CD8-positive, alpha-beta memory T cell (primary cell): ENCODE measurements at regions not wholly inside any gene's neighbourhood (a gene's known extent, or its start where the extent isn't known, plus 50 kb on each side); places are given as distances from the start of the nearest gene placed in this dataset.

Experiments used
- CTCF ChIA-PET: fragments of 350-600 bp; sonication (Branson Sonifier 250); formaldehyde crosslinking; loops from one replicate; lab custom pipeline; 2021; ENCODE audit warnings: antibody characterized with exemption; lab: Charles Lee
- POLR2A ChIA-PET: fragments of 350-600 bp; sonication (Branson Sonifier 250); formaldehyde crosslinking; loops from one replicate; lab custom pipeline; 2021; ENCODE audit warnings: antibody characterized with exemption; lab: Charles Lee
- DNase-seq, 5 donors: peaks; one replicate each; pipeline versions ENCODE4 v3.0.0 to v3.0.0-alpha.2; 2020 to 2022; ENCODE audit warnings: mixed read lengths in 1 of 5
- H3K27ac ChIP-seq: one replicate; pipeline ENCODE4 v1.7.0; 2013; ENCODE audit warnings: low read depth, mild to moderate bottlenecking, low read length, moderate library complexity
- H3K27me3 ChIP-seq: 2 replicates; pipeline ENCODE4 v1.7.0; 2013; ENCODE audit warnings: low read length, mild to moderate bottlenecking; ENCODE audit not compliant: insufficient read depth, poor library complexity, severe bottlenecking
- H3K36me3 ChIP-seq: 2 replicates; pipeline ENCODE4 v1.7.0; 2013; ENCODE audit warnings: mild to moderate bottlenecking, low read length, moderate library complexity; ENCODE audit not compliant: insufficient read depth
- H3K4me1 ChIP-seq: 2 replicates; pipeline ENCODE4 v1.7.0; 2013; ENCODE audit warnings: mild to moderate bottlenecking, low read length, moderate library complexity; ENCODE audit not compliant: insufficient read depth
- H3K4me3 ChIP-seq: 2 replicates; pipeline ENCODE4 v1.7.0; 2013; ENCODE audit warnings: mild to moderate bottlenecking, low read length
- H3K9me3 ChIP-seq: 2 replicates; pipeline ENCODE4 v1.7.0; 2013; ENCODE audit warnings: mild to moderate bottlenecking, low read length
- H3K27ac Mint-ChIP-seq, 8 donors: one replicate each; pipeline ENCODE4 v1.8.0; 2020 to 2021; ENCODE audit warnings: mixed read lengths in 8 of 8, mild to moderate bottlenecking in 6 of 8, inconsistent platforms in 3 of 8, moderate library complexity in 3 of 8
- H3K27me3 Mint-ChIP-seq, 2 donors: one replicate each; pipeline ENCODE4 v1.8.0; 2020 to 2021; ENCODE audit warnings: mixed read lengths in 2 of 2, mild to moderate bottlenecking in 1 of 2, moderate library complexity in 1 of 2
- H3K36me3 Mint-ChIP-seq, 3 donors: one replicate each; pipeline ENCODE4 v1.8.0; 2020 to 2021; ENCODE audit warnings: mixed read lengths in 3 of 3, inconsistent platforms in 1 of 3, mild to moderate bottlenecking in 1 of 3
- H3K4me1 Mint-ChIP-seq, 3 donors: one replicate each; pipeline ENCODE4 v1.8.0; 2020 to 2021; ENCODE audit warnings: mixed read lengths in 3 of 3, inconsistent platforms in 1 of 3, mild to moderate bottlenecking in 1 of 3
- H3K4me3 Mint-ChIP-seq, 7 donors: one replicate each; pipeline ENCODE4 v1.8.0; 2020 to 2021; ENCODE audit warnings: mixed read lengths in 7 of 7, mild to moderate bottlenecking in 6 of 7, moderate library complexity in 4 of 7, inconsistent platforms in 2 of 7
- H3K9me3 Mint-ChIP-seq, 5 donors: one replicate each; pipeline ENCODE4 v1.8.0; 2020 to 2022; ENCODE audit warnings: mixed read lengths in 5 of 5, mild to moderate bottlenecking in 3 of 5, moderate library complexity in 2 of 5, inconsistent platforms in 1 of 5

GRCh38 chr10:8617792-8618191, 563.3 kb downstream of the GATA3 start:
- CTCF ChIA-PET: no interaction called here
- no peak overlapping the region for H3K4me3 ChIP-seq
- H3K36me3 ChIP-seq: no peaks in the 10 kb centered on the region
- H3K4me1 ChIP-seq: peaks cover 5% of the 10 kb centered on the region
- POLR2A ChIA-PET: no interaction called here
- no peaks in the 10 kb centered on the region for H3K27me3 ChIP-seq
- DNase-seq: no peak
- no peaks in the 10 kb centered on the region for H3K36me3 Mint-ChIP-seq
- H3K4me1 Mint-ChIP-seq: peaks cover 0 to 8% (median 8%) of the 10 kb centered on the region in 3 donors
- H3K27me3 Mint-ChIP-seq: peaks cover 12 to 29% of the 10 kb centered on the region in 2 donors
- no peak overlapping the region for H3K4me3 Mint-ChIP-seq
- no peak overlapping the region for H3K27ac Mint-ChIP-seq
- H3K27ac ChIP-seq: no peak overlapping the region
- peaks cover 0 to 2% (median 0%) of the 10 kb centered on the region in 5 donors for H3K9me3 Mint-ChIP-seq
- H3K9me3 ChIP-seq: no peaks in the 10 kb centered on the region

- Histone ChIP-seq H3K27me3 (no peaks in the 10 kb centered on the region), H3K27ac (no peak overlapping the region), H3K4me1 (peaks cover 5% of the 10 kb centered on the region), H3K36me3 (no peaks in the 10 kb centered on the region), H3K9me3 (no peaks in the 10 kb centered on the region), H3K4me3 (no peak overlapping the region)
- peaks cover 0 to 8% (median 8%) of the 10 kb centered on the region in 3 donors for H3K4me1 Mint-ChIP-seq
- peaks cover 0 to 2% (median 0%) of the 10 kb centered on the region in 5 donors for H3K9me3 Mint-ChIP-seq
- POLR2A ChIA-PET: no interaction called here
- H3K4me3 Mint-ChIP-seq: no peak overlapping the region
- H3K36me3 Mint-ChIP-seq: no peaks in the 10 kb centered on the region
- DNase-seq: no peak
- no peak overlapping the region for H3K27ac Mint-ChIP-seq
- peaks cover 16 to 29% of the 10 kb centered on the region in 2 donors for H3K27me3 Mint-ChIP-seq
- CTCF ChIA-PET: no interaction called here
Observed at GRCh38 chr10:8618834-8619233, 564.3 kb downstream of the GATA3 start.

- H3K4me1 ChIP-seq: no peaks in the 10 kb centered on the region
- no peaks in the 10 kb centered on the region for H3K9me3 ChIP-seq
- no peak overlapping the region for H3K4me3 ChIP-seq
- no peaks in the 10 kb centered on the region for H3K4me1 Mint-ChIP-seq
- ChIA-PET CTCF (no interaction called here), POLR2A (no interaction called here)
- H3K27ac ChIP-seq: no peak overlapping the region
- no peaks in the 10 kb centered on the region for H3K36me3 ChIP-seq
- peaks cover 5 to 10% of the 10 kb centered on the region in 2 donors for H3K27me3 Mint-ChIP-seq
- H3K9me3 Mint-ChIP-seq: no peaks in the 10 kb centered on the region
- H3K27me3 ChIP-seq: no peaks in the 10 kb centered on the region
- no peak overlapping the region for H3K4me3 Mint-ChIP-seq
- no peak overlapping the region for H3K27ac Mint-ChIP-seq
- no peak for DNase-seq
- H3K36me3 Mint-ChIP-seq: peaks cover 0 to 4% (median 1%) of the 10 kb centered on the region in 3 donors
Observed at GRCh38 chr10:8628351-8628750, 573.9 kb downstream of the GATA3 start.

GRCh38 chr10:8633909-8634308, 579.4 kb downstream of the GATA3 start:
- DNase-seq: no peak
- Histone ChIP-seq H3K27ac (no peak overlapping the region), H3K4me3 (no peak overlapping the region), H3K9me3 (no peaks in the 10 kb centered on the region), H3K27me3 (no peaks in the 10 kb centered on the region), H3K36me3 (no peaks in the 10 kb centered on the region), H3K4me1 (no peaks in the 10 kb centered on the region)
- no peaks in the 10 kb centered on the region for H3K4me1 Mint-ChIP-seq
- H3K9me3 Mint-ChIP-seq: no peaks in the 10 kb centered on the region
- no peak overlapping the region for H3K4me3 Mint-ChIP-seq
- H3K27ac Mint-ChIP-seq: no peak overlapping the region
- peaks cover 11 to 24% of the 10 kb centered on the region in 2 donors for H3K27me3 Mint-ChIP-seq
- peaks cover 0 to 4% (median 0%) of the 10 kb centered on the region in 3 donors for H3K36me3 Mint-ChIP-seq
- ChIA-PET CTCF (no interaction called here), POLR2A (no interaction called here)

- H3K4me3 ChIP-seq: no peak overlapping the region
- H3K27me3 Mint-ChIP-seq: peaks cover 8 to 19% of the 10 kb centered on the region in 2 donors
- ChIA-PET CTCF (no interaction called here), POLR2A (no interaction called here)
- H3K36me3 ChIP-seq: no peaks in the 10 kb centered on the region
- H3K27ac Mint-ChIP-seq: no peak overlapping the region
- H3K27me3 ChIP-seq: no peaks in the 10 kb centered on the region
- no peak for DNase-seq
- no peaks in the 10 kb centered on the region for H3K4me1 ChIP-seq
- H3K4me1 Mint-ChIP-seq: no peaks in the 10 kb centered on the region
- no peaks in the 10 kb centered on the region for H3K36me3 Mint-ChIP-seq
- H3K9me3 ChIP-seq: no peaks in the 10 kb centered on the region
- H3K9me3 Mint-ChIP-seq: no peaks in the 10 kb centered on the region
- H3K4me3 Mint-ChIP-seq: no peak overlapping the region
- no peak overlapping the region for H3K27ac ChIP-seq
Observed at GRCh38 chr10:8636371-8636770, 581.9 kb downstream of the GATA3 start.

- Mint-ChIP-seq H3K27ac (no peak overlapping the region), H3K4me3 (no peak overlapping the region), H3K36me3 (peaks cover 0 to 4% (median 0%) of the 10 kb centered on the region in 3 donors), H3K27me3 (peaks cover 10 to 17% of the 10 kb centered on the region in 2 donors), H3K4me1 (no peaks in the 10 kb centered on the region), H3K9me3 (peaks cover 0 to 2% (median 0%) of the 10 kb centered on the region in 5 donors)
- Histone ChIP-seq H3K27me3 (no peaks in the 10 kb centered on the region), H3K36me3 (no peaks in the 10 kb centered on the region), H3K9me3 (no peaks in the 10 kb centered on the region), H3K27ac (no peak overlapping the region), H3K4me1 (no peaks in the 10 kb centered on the region), H3K4me3 (no peak overlapping the region)
- no peak for DNase-seq
- ChIA-PET POLR2A (no interaction called here), CTCF (no interaction called here)
Observed at GRCh38 chr10:8637640-8638039, 583.2 kb downstream of the GATA3 start.

- H3K9me3 Mint-ChIP-seq: peaks cover 0 to 6% (median 0%) of the 10 kb centered on the region in 5 donors
- no peak overlapping the region for H3K4me3 ChIP-seq
- no peaks in the 10 kb centered on the region for H3K36me3 ChIP-seq
- no peak overlapping the region for H3K4me3 Mint-ChIP-seq
- H3K9me3 ChIP-seq: no peaks in the 10 kb centered on the region
- POLR2A ChIA-PET: no interaction called here
- peaks cover 0 to 4% (median 0%) of the 10 kb centered on the region in 3 donors for H3K36me3 Mint-ChIP-seq
- CTCF ChIA-PET: no interaction called here
- H3K4me1 Mint-ChIP-seq: no peaks in the 10 kb centered on the region
- DNase-seq: no peak
- H3K27me3 Mint-ChIP-seq: peaks cover 10 to 17% of the 10 kb centered on the region in 2 donors
- no peak overlapping the region for H3K27ac ChIP-seq
- H3K27me3 ChIP-seq: no peaks in the 10 kb centered on the region
- no peak overlapping the region for H3K27ac Mint-ChIP-seq
- H3K4me1 ChIP-seq: no peaks in the 10 kb centered on the region
Observed at GRCh38 chr10:8638088-8638672, 583.7 kb downstream of the GATA3 start.

- ChIA-PET POLR2A (no interaction called here), CTCF (no interaction called here)
- H3K4me1 Mint-ChIP-seq: no peaks in the 10 kb centered on the region
- Histone ChIP-seq H3K36me3 (no peaks in the 10 kb centered on the region), H3K27me3 (no peaks in the 10 kb centered on the region), H3K9me3 (no peaks in the 10 kb centered on the region), H3K4me3 (no peak overlapping the region), H3K4me1 (no peaks in the 10 kb centered on the region), H3K27ac (no peak overlapping the region)
- no peak overlapping the region for H3K27ac Mint-ChIP-seq
- H3K9me3 Mint-ChIP-seq: peaks cover 0 to 6% (median 0%) of the 10 kb centered on the region in 5 donors
- H3K27me3 Mint-ChIP-seq: peaks cover 10 to 12% of the 10 kb centered on the region in 2 donors
- peaks cover 0 to 4% (median 0%) of the 10 kb centered on the region in 3 donors for H3K36me3 Mint-ChIP-seq
- DNase-seq: no peak
- H3K4me3 Mint-ChIP-seq: no peak overlapping the region
Observed at GRCh38 chr10:8639486-8640185, 585.1 kb downstream of the GATA3 start.
